ENCODE measurements at regions not wholly inside any gene's neighbourhood (a gene's known extent, or its start where the extent isn't known, plus 50 kb on each side); places are given as distances from the start of the nearest gene placed in this dataset.

DNA sequence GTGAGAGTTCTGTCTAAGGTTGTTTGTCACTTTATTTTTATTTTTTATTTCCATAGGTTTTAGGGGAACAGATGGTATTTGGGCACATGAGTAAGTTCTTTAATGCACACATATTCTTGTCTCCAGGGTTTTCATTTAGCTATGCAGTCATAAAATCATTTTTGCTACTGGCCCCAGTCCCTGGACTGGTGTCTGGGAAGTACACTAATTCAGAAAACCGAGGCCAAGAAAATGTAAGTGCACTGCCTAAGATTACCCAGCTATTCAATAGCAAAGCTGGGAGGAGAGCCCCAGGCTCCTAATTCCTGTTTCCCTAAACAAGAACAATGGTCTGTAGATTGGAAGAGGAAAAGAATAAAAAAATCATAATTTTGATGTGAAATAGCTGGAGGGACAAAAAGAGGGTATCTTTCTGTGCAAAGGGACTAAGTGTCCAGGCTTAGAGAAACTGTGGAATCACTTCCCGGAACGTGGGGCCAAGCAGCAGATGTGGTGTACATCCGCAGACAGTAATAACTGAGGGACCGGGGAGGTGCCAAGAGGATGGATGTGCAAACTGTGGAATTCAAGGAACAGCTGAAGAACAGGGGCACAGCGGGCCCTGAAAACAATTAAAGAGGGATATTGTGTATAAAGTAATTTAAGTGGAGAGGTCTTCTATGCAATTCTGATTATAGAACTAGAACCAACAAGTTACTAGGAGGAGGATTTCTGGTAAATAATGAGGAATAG, 236.3 kb downstream of the ACKR3 start:
- Histone ChIP-seq H3K4me3 (ENCODE audit: extremely low read depth in 1 of 4, insufficient read depth in 2 of 4, low read depth in 3 of 4, low read length in 4 of 4) (no peak overlapping the region), H3K56ac (replicated peaks; ENCODE audit: insufficient read length, low read depth, low read length) (no peak overlapping the region), H2AK5ac (ENCODE audit: low read depth, low read length) (no peak overlapping the region), H3K18ac (ENCODE audit: extremely low read depth, low read length) (no peak overlapping the region), H3K9me3 (ENCODE audit: insufficient read depth in 2 of 2, low read depth in 1 of 2, low read length in 1 of 2) (peaks cover 18 to 19% of the 10 kb centered on the region in 2 experiments), H4K91ac (replicated peaks; ENCODE audit: insufficient read length, low read length) (no peak overlapping the region), H2BK5ac (ENCODE audit: low read depth, low read length) (no peak overlapping the region), H3K79me1 (ENCODE audit: low read depth, low read length) (no peaks in the 10 kb centered on the region), H3K9ac (replicated peaks in 1 of 4; ENCODE audit: extremely low read depth in 1 of 4, low read depth in 3 of 4, low read length in 3 of 4) (no peak overlapping the region), H2BK20ac (ENCODE audit: low read length) (no peak overlapping the region), H2BK120ac (replicated peaks; ENCODE audit: low read depth, low read length) (no peak overlapping the region), H2BK12ac (ENCODE audit: low read depth, low read length) (no peak overlapping the region), H2AFZ (ENCODE audit: low read length) (no peak overlapping the region), H2BK15ac (ENCODE audit: low read length) (no peak overlapping the region), H4K20me1 (replicated peaks in 1 of 2; ENCODE audit: control insufficient read depth in 1 of 2, insufficient read depth in 2 of 2, low read length in 2 of 2) (no peaks in the 10 kb centered on the region), H3K14ac (ENCODE audit: insufficient read length) (no peak overlapping the region), H4K8ac (ENCODE audit: extremely low read depth, insufficient read depth, low read length) (no peak overlapping the region), H4K5ac (ENCODE audit: insufficient read length, low read depth, low read length) (no peak overlapping the region), H3K27ac (ENCODE audit: low read depth, low read length) (no peak overlapping the region), H3K23ac (ENCODE audit: insufficient read length) (no peak overlapping the region), H3K79me2 (ENCODE audit: control insufficient read depth in 1 of 2, insufficient read depth in 2 of 2, low read length in 2 of 2) (no peaks in the 10 kb centered on the region), H3K4me1 (replicated peaks in 1 of 4; ENCODE audit: control insufficient read depth in 3 of 4, insufficient read depth in 4 of 4, low read length in 3 of 4) (peaks cover 0 to 5% (median 4%) of the 10 kb centered on the region in 4 experiments; a peak in 5 of 7 replicates), H3K4ac (replicated peaks; ENCODE audit: insufficient read length, low read depth, low read length) (no peak overlapping the region), H3K23me2 (ENCODE audit: low read depth, low read length) (no peaks in the 10 kb centered on the region), H3K4me2 (ENCODE audit: insufficient read depth in 1 of 2, low read depth in 2 of 2, low read length in 2 of 2) (no peak overlapping the region), H3K36me3 (ENCODE audit: control insufficient read depth in 2 of 4, insufficient read depth in 4 of 4, low read length in 3 of 4) (no peaks in the 10 kb centered on the region), H3K27me3 (replicated peaks in 1 of 4; ENCODE audit: control insufficient read depth in 3 of 4, extremely low read depth in 1 of 4, insufficient read depth in 3 of 4, low read length in 3 of 4) (no peaks in the 10 kb centered on the region; a peak in 1 of 7 replicates)
- no peak for FAIRE-seq
- CTCF ChIA-PET (ENCODE audit: partially characterized antibody) = interaction anchor here (1.3 to 1.4 kb wide), 2 partner anchors 14 to 64 kb away, joined by 3 to 4 read pairs; no protein-coding TSS in a partner anchor
- POLR2A ChIA-PET (ENCODE audit: partially characterized antibody) = no interaction called here
- TF ChIP-seq ZNF274 (IDR thresholded peaks at IDR 0.05; ENCODE audit: borderline replicate concordance, extremely low read depth, low read length) = no peak
- no peak for TF ChIP-seq JUN (IDR thresholded peaks at IDR 0.05; ENCODE audit: low read depth, low read length)
- WGBS, 2 experiments (ENCODE audit: extremely low coverage in 1 of 2, insufficient coverage in 1 of 2, insufficient read length in 1 of 2, insufficient replicate concordance in 2 of 2, low coverage in 1 of 2, low lambda C conversion rate in 2 of 2, missing lambda C conversion rate in 1 of 2) = 96% methylated on average over 6 of the region's 6 CpGs; no CpG with 5 or more reads in 1 of the 2 experiments
- DNase-seq (ENCODE audit: low read depth in 1 of 2, low spot score in 2 of 2) = no peak

Data from H1 (cell line).